Right lobe of liver (tissue), 6 donors: ENCODE measurements at regions not wholly inside any gene's neighbourhood (a gene's known extent, or its start where the extent isn't known, plus 50 kb on each side); places are given as distances from the start of the nearest gene placed in this dataset.

ENCODE experiments used
- ATAC-seq, 4 donors: fragments of 200-7000 bp; cut with Tn5 transposase; one replicate each; pipeline ENCODE4 v1.9.1; 2020; ENCODE audit warnings: mild to moderate bottlenecking in 4 of 4, moderate library complexity in 4 of 4
- DNase-seq, 3 donors: peaks; one replicate each; pipeline ENCODE4 v3.0.0-alpha.2; 2020
- H3K27ac ChIP-seq, 3 donors: fragments of 200-600 bp; one replicate each; pipeline ENCODE4 v1.8.0; 2022
- H3K27me3 ChIP-seq, 2 donors: fragments of 200-600 bp; one replicate each; pipeline ENCODE4 v1.8.0; 2022
- H3K36me3 ChIP-seq, 4 donors: fragments of 200-600 bp; sonication (generic) in 1 of 4; one replicate each; pipeline versions ENCODE4 v1.5.1 to v1.8.0; 2017 to 2022; ENCODE audit warnings: control low read depth in 1 of 4
- H3K4me1 ChIP-seq, 4 donors: fragments of 200-600 bp; sonication (generic) in 1 of 4; one replicate each; pipeline versions ENCODE4 v1.5.1 to v1.8.0; 2017 to 2022; ENCODE audit warnings: control low read depth in 1 of 4
- H3K4me3 ChIP-seq, 3 donors: fragments of 200-600 bp; one replicate each; pipeline ENCODE4 v1.8.0; 2022
- H3K9me3 ChIP-seq, 4 donors: fragments of 200-600 bp; sonication (generic) in 1 of 4; one replicate each; pipeline versions ENCODE4 v1.5.1 to v1.8.0; 2017 to 2022; ENCODE audit warnings: control low read depth in 1 of 4
- POLR2A ChIP-seq: fragments of 450-650 bp; IDR thresholded peaks from one replicate; pipeline ENCODE4 v1.6.1; 2017; ENCODE audit warnings: antibody characterized with exemption, mild to moderate bottlenecking
- WGBS: methylation state at CpG from one replicate; pipeline ENCODE4 v1.1.6; 2018; ENCODE audit warnings: low coverage, low lambda C conversion rate; ENCODE audit not compliant: insufficient coverage; ENCODE audit errors: missing lambda C conversion rate; 5-methylcytosine and 5-hydroxymethylcytosine counted together
- intact Hi-C, 2 donors: fragments of 100-400 bp; cut with DNase I; formaldehyde crosslinking; loops; one replicate each; pipeline versions ENCODE4 v1.11.2 to v1.14.1; 2022
- TF ChIP-seq, protein P1 (sequence below), 4 donors: fragments of 200-600 bp in 3 of 4; fragments of 450-650 bp in 1 of 4; IDR thresholded peaks; one replicate each; pipeline versions ENCODE4 v1.5.1 to v1.8.0; 2016 to 2022; ENCODE audit warnings: antibody characterized with exemption in 4 of 4, mild to moderate bottlenecking in 2 of 4
- donor health status: DM: no; HTN: yes; CAD: no.
- donor health status: DM: no; HTN: no; CAD: no.
- donor health status: DM: no; HTN: no; CAD: no.
- donor health status: DM: no; HTN: yes; CAD: no.
- donor health status: DM: no; HTN: yes; CAD: no.

- Histone ChIP-seq H3K9me3 (no peaks in the 10 kb centered on the region), H3K27me3 (no peaks in the 10 kb centered on the region), H3K27ac (no peak overlapping the region), H3K4me1 (no peaks in the 10 kb centered on the region), H3K4me3 (no peak overlapping the region), H3K36me3 (no peaks in the 10 kb centered on the region)
- no peak for TF ChIP-seq POLR2A
- TF ChIP-seq, protein P1, sequence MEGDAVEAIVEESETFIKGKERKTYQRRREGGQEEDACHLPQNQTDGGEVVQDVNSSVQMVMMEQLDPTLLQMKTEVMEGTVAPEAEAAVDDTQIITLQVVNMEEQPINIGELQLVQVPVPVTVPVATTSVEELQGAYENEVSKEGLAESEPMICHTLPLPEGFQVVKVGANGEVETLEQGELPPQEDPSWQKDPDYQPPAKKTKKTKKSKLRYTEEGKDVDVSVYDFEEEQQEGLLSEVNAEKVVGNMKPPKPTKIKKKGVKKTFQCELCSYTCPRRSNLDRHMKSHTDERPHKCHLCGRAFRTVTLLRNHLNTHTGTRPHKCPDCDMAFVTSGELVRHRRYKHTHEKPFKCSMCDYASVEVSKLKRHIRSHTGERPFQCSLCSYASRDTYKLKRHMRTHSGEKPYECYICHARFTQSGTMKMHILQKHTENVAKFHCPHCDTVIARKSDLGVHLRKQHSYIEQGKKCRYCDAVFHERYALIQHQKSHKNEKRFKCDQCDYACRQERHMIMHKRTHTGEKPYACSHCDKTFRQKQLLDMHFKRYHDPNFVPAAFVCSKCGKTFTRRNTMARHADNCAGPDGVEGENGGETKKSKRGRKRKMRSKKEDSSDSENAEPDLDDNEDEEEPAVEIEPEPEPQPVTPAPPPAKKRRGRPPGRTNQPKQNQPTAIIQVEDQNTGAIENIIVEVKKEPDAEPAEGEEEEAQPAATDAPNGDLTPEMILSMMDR (IDR thresholded peaks at IDR 0.05), result no peak
- WGBS, result 67% methylated on average over 5 of the region's 5 CpGs
- intact Hi-C loops, result no loop called here
- DNase-seq, result no peak
- no peak for ATAC-seq
These were observed 214.6 kb downstream of the TLE1 start for GRCh38 chr9:81474792-81475191.

- Histone ChIP-seq H3K27me3 (no peaks in the 10 kb centered on the region), H3K4me3 (no peak overlapping the region), H3K36me3 (no peaks in the 10 kb centered on the region), H3K9me3 (no peaks in the 10 kb centered on the region), H3K27ac (no peak overlapping the region), H3K4me1 (no peaks in the 10 kb centered on the region)
- DNase-seq (no peak), ATAC-seq (no peak)
- WGBS, result 64% methylated on average over 3 of the region's 3 CpGs
- TF ChIP-seq POLR2A, result no peak
- TF ChIP-seq, protein P1 (IDR thresholded peaks at IDR 0.05), result no peak
- intact Hi-C loops, result no loop called here
These were observed 215.2 kb downstream of the TLE1 start for GRCh38 chr9:81474125-81474524.

GRCh38 chr9:81473708-81474107 is 215.6 kb downstream of the TLE1 start:
- DNase-seq (no peak), ATAC-seq (no peak)
- TF ChIP-seq, protein P1 (IDR thresholded peaks at IDR 0.05), result no peak
- no peak for TF ChIP-seq POLR2A
- H3K27ac ChIP-seq, result no peak overlapping the region
- WGBS, result 83% methylated on average over 1 of the region's 1 CpG
- no peaks in the 10 kb centered on the region for H3K27me3 ChIP-seq
- no peaks in the 10 kb centered on the region for H3K36me3 ChIP-seq
- H3K9me3 ChIP-seq, result no peaks in the 10 kb centered on the region
- no peak overlapping the region for H3K4me3 ChIP-seq
- H3K4me1 ChIP-seq, result no peaks in the 10 kb centered on the region
- intact Hi-C loops, result no loop called here

- Histone ChIP-seq H3K27ac (no peak overlapping the region), H3K27me3 (no peaks in the 10 kb centered on the region), H3K4me1 (no peaks in the 10 kb centered on the region), H3K4me3 (no peak overlapping the region), H3K9me3 (no peaks in the 10 kb centered on the region), H3K36me3 (no peaks in the 10 kb centered on the region)
- no peak for ATAC-seq
- no peak for DNase-seq
- TF ChIP-seq, protein P1 (IDR thresholded peaks at IDR 0.05), result no peak
- TF ChIP-seq POLR2A, result no peak
- 59% methylated on average over 2 of the region's 2 CpGs for WGBS
- intact Hi-C loops, result no loop called here
These were observed 216.1 kb downstream of the TLE1 start for GRCh38 chr9:81473206-81473605.

GRCh38 chr9:81472701-81473100 is 216.6 kb downstream of the TLE1 start:
- 83% methylated on average over 8 of the region's 10 CpGs for WGBS

More at GRCh38 chr9:81472701-81473100, 216.6 kb downstream of the TLE1 start:
- no peak overlapping the region for H3K27ac ChIP-seq
- no peak overlapping the region for H3K4me3 ChIP-seq
- no peaks in the 10 kb centered on the region for H3K36me3 ChIP-seq
- H3K9me3 ChIP-seq, result no peaks in the 10 kb centered on the region
- DNase-seq, result no peak
- H3K4me1 ChIP-seq, result no peaks in the 10 kb centered on the region
- TF ChIP-seq POLR2A, result no peak
- TF ChIP-seq, protein P1 (IDR thresholded peaks at IDR 0.05), result no peak
- no peak for ATAC-seq
- H3K27me3 ChIP-seq, result no peaks in the 10 kb centered on the region
- intact Hi-C loops, result no loop called here
